GM19193 (cell line): ENCODE measurements at regions not wholly inside any gene's neighbourhood (a gene's known extent, or its start where the extent isn't known, plus 50 kb on each side); places are given as distances from the start of the nearest gene placed in this dataset.

Source experiments
- POLR2A ChIP-seq: IDR thresholded peaks from 4 replicates; pipeline ENCODE4 v1.6.1; 2011; ENCODE audit not compliant: insufficient read depth, insufficient read length; ENCODE audit errors: extremely low read depth

DNA sequence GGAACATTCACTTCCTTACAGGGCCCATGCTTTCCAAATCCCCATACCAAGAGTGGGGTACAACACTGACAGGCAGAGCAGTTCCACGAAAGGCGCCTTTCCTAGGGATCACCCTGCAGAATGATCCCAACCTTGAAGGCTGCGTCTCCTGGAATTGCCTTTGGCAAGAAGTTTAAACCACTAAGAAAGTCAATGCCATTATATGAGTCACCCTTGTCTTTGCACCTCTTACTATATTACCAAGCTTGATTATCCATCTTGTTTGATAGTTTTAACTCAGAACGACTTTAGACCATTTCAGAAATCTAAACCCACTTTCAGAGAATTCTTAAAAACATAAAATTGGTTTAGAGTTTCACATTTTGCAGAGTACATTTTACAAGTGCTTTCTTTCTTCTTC is 282.1 kb downstream of the ARHGAP12 start:
- no peak for TF ChIP-seq POLR2A

DNA sequence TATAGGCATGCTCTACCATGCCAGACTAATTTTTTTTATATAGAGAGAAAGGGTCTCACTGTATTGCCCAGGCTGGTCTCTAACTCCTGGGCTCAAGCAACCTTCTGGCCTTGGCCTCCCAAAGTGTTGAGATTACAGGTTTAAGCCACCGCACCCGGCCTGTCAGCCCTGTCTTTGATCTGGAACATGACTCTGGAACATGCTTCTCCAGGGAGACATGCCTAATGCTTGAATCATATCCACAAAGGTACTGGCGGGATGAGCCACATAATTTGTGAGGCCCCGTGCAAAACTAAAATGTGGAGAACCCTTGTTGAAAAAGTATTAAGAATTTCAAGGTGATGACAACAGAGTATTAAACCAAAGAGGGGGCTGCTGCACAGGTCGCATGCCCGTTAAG is 282.8 kb downstream of the ARHGAP12 start:
- TF ChIP-seq POLR2A = no peak

DNA sequence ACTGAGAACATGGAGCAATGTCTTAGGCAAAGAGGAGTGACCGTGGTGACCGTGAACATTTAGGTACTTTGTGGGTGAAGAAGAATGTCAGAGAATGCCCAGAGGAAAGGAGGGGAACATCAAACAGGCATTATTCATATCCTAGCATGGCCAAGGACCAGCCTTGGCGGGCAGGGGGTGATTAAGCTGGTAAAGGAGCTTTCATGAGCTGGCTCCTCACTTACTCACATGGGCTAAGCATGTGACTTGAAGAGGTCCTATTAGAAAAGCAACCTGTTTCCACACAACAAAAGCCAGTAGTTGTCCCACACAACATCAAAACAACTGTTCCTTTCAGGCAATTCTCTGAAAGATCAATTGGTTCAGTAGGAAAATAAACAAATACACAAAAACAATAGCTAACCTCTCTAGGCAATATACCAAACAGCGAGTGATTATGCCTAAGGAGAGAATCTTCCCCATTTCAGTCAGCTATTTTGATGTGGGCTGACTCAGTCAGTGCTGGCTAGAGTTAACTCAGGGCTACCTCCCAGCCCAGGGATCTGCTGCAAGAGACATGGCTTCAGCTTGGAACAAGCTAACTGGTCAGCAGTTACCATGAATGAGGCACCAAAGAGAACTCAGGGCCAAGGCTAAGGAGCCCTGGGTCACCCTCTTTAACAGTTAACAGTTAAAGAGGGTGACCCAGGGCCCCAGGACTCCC is 283.5 kb downstream of the ARHGAP12 start:
- no peak for TF ChIP-seq POLR2A

DNA sequence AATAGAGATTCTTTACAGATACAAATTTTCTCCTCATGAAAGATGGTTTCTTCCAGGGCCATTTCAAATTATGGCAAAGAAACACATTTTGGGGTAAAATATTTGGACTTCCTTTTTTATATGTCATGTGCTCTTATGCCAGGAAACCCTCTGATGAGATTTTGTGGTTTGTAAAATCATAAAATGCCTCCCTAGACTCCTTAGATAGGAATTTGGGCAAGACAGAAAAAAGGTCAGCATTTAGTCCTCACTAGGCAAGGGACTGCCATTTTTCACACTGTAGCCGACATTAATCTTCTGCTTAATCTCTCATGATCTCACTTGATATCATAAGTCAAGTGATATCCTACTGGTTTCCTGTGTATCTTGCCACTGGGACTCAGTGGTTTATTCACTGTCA is 286.4 kb downstream of the ARHGAP12 start:
- TF ChIP-seq POLR2A = no peak

DNA sequence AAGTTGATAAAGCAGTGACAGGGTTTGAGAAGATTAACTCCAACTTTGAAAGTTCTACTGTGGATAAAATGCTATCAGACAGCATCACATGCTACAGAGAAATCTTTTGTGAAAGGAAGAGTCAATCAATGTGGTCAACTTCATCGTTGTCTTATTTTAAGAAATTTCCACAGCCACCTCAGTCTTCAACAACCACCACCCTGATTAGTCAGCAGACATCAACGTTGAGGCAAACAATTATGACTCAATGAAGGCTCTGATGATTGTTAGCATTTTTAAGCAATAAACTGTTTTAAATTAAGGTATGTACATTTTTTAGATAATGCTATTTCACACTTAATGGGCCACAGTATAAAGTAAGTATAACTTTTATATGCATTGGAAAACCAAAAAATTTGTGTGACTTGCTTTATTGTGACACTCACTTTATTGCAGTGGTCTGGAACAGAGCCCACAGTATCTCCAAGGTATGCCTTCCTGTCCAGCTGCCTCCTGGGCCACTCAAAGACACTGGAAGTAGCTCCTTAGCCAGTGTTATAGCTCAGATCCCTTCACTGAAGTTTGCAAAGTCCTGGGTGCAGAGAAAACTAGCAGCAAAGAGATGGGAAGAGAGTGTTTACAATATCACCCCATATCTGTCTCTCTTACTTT is 293.1 kb downstream of the ARHGAP12 start:
- TF ChIP-seq POLR2A = no peak

DNA sequence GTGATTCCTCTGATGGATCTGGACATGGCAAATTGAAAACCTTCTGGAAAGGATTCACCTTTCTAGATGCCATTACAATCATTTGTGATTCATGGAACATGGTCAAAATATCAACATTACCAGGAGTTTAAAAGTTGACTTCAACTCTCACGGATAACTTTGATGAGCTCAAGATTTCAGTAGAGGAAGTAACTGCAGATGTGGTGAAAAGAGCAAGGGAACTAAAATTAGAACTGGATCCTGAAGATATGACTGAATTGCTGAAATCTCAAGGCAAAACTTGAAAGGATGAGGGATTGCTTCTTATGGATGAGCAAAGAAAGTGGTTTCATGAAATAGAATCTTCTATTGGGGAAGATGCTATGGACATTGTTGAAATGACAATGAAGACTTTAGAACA is 293.6 kb downstream of the ARHGAP12 start:
- no peak for TF ChIP-seq POLR2A

DNA sequence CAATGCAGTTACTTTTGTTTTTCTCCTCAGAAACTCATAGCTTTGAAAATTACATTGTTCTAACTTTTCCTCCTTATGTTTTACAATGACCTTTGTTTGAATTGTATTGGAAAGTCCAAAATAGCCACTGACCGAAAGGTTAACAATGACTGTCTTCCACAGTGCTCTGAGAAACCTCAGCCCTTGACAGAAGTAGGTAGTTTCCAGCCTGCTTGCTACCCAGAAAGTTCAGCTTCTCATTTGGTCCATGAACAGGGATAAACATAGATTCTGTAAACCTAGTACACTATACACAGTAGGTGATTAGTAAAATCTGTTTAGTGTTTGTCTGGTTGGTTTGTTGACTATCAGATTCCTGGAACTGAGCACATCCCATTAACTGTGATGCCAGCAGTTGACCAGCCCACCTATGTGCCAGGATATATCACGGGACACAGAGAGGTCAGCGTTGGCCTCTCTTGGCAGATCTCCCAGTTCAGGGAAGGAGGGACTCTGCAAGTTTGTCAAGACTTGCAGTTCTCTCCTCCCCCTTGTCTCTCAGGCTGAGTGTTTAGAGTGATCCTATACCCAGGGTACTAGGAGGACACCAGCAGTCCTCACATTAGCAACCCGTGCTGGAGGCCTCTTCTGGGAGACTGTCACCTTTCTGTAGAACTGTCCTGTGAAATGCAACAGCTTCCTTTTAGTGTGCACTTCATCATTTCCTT is 297.6 kb downstream of the ARHGAP12 start:
- no peak for TF ChIP-seq POLR2A

DNA sequence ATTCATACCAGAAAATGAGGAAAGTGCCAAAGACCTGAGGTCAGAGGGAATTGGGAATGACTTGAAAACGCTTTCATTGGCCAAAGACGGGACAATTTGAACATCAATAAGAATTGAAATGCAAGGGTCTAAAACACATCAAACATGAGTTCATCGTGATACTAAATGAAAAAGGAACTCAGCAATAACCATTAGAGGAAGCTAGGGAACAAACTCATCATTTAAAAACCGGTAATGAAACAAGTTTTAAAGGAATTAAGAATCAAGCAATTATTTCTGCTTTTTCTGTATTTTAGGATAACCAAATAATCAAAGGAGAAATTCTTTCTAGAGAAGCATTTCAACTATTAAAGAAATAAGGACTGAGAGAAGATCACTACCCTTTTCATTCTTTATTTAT is 303.1 kb downstream of the ARHGAP12 start:
- TF ChIP-seq POLR2A = no peak

DNA sequence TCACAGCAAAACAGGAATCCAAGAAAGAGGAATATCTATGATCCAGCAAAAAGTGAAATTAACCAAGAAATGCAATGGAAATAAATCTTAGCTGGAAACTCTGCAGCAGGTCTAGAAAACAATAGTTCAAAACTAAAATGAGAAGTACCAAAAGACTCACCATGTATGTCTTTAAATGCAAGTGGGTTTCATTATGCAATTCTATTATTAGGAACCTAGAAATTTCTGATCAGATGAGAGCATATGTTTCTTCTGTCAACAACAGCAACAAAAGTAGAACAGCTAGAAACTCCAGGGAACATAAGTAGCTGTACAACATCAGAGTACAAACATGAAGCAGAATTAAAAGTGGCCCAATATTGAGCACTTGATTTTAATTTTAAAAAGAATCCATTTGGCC is 304.0 kb downstream of the ARHGAP12 start:
- TF ChIP-seq POLR2A = no peak

DNA sequence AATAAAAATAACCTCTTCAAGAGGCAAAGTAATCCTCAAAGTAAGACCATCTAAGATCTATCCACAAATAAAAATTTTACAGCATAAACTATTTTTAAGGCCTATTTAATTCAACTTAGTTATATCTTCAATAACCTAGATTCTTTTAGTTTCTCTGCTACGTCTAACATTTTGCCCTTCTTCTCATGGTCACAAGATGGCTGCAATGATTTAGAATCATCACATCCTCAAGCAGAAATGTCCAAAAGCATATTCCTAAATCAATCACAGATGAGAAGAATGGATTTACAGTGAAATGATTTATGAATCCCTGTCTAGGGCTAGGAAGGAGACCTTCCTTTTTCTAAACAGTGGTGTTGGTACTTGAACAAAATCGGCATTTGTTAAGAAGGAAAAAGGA is 304.7 kb downstream of the ARHGAP12 start:
- no peak for TF ChIP-seq POLR2A

DNA sequence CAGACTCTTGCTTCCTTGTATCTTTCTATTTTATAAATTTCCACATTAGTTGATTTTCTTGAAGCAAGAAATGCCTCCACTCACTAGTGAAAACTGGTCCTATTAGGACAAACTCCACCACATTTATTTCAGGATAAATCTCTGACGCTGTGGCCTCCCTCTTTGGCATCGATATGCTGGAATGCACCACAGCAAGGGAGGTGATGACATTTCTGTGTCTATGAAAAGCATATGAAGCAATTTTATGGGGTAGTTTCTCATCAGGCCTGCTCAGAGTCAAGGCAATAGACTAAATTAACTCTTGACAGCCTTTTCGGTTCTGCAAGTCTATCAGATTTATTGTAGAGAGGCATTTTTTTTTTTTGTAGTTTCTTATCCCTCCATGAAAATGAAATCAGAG is 304.4 kb downstream of the ZEB1 start:
- TF ChIP-seq POLR2A = no peak

DNA sequence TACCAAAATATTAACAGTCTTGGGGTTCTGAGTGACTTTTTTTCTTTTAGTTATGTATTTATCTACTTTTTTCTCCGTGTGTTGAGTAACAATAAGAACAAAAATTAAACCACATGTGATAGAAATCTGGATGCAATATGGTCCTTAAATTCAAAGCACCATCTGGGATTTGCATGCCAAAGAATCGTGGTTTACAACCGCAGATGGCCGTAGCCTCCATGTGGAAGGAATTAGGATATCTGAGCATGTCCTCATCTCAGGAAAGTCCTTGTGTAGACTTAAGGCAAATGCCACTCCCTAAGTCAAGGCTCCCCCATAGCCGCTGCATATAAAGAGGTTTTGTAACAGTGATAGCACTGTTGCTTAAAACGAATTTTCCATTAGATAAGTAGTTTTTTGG is 304.0 kb downstream of the ZEB1 start:
- TF ChIP-seq POLR2A = no peak

DNA sequence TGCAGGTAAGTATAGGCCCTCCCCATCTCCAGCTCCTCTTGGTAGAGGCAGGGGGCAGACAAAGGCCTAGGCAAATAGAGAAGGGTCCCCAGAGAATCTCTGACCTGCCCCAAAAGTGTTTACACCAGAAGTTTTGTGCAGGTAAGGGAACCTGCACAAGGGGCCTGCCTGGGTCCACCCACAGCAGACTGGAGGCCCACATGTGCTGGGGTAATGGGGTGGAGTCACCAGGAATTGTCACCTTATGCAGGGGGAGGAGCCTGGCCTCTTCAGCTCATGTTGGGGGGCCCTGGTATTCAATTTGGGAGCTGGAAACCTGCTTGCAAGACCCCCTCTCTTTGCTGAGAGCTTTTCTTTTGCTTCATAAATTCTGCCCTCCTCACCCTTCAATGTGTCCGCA is 302.7 kb downstream of the ZEB1 start:
- no peak for TF ChIP-seq POLR2A

DNA sequence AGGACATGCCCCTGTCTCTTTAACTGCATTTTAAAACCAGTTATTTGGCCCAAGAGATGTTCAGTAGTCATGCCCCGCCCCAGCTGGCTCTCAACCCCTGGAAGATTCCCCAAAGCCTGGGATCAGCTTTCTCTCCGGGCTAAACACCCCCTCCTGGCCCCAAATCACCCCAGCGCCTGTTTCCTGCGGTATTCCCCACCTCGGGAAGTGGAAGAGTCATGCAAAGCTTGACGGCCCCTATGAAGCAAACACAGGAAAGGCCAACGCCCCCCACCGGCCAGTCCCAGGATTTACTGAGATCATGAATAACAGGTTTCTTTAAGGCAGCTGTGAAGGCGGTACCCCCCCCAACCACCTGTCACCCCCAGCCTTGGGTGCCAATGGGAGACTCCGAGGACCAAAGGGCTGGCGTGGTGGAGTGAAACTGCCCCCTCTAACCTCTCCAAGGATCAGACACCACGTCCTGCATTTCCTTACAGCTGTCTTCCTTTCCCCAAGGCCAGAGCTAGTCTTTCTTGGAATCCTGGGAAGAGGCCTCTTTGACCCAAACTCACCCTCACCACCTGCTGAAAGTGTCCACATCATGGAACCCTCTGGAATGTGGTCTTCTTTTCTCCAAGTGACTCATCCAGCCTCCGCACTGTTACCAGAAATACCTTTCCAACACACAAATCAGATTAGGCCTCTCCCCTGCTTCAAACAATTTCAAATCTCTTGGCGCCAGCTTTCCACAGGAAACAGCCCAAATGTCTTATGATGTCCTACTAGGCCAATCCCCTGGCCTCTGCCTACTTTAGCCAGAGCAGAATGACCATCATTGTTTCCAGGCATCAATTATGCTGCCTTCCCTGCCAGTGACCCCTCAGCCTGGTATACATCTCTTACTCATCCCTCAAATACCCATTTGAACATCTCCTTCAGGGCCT is 301.5 kb downstream of the ZEB1 start:
- no peak for TF ChIP-seq POLR2A

DNA sequence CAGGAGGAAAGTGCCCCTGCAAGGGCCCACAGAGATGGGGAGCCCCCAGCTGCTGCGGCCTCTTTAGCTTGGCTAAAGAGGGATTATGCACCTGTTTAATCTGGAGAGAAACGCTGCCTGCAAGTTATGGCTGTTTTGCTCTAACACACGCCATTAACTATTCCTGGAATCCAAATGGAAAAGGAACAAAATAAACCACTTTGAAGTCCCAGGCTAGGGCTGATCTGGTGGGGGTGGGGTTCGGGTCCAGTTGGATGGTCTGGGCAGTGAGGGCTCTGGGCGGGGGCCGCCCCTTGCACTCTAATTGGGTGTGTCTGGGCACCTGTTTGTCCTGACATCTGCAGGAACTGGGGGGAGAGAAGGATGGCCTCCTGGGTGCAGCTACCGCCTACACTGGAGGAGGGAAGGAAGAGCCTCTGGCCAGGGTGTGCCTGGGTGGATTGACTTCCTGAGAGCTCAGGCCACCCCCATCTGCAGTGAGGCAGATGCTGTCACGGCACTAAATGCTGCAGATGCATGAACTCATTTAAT is 300.6 kb downstream of the ZEB1 start:
- no peak for TF ChIP-seq POLR2A
